GM21390 (cell line): ENCODE measurements at regions not wholly inside any gene's neighbourhood (a gene's known extent, or its start where the extent isn't known, plus 50 kb on each side); places are given as distances from the start of the nearest gene placed in this dataset.
"Not testable (repeated sequence)": the region's sequence is repeated elsewhere in the genome, so short reads cannot be mapped to it uniquely, and the experiment has no call there.

Experiments used
- ATAC-seq: cut with Tn5 transposase; IDR thresholded peaks from one replicate; pipeline ENCODE4 v1.9.1; 2021; ENCODE audit not compliant: unreplicated experiment

DNA sequence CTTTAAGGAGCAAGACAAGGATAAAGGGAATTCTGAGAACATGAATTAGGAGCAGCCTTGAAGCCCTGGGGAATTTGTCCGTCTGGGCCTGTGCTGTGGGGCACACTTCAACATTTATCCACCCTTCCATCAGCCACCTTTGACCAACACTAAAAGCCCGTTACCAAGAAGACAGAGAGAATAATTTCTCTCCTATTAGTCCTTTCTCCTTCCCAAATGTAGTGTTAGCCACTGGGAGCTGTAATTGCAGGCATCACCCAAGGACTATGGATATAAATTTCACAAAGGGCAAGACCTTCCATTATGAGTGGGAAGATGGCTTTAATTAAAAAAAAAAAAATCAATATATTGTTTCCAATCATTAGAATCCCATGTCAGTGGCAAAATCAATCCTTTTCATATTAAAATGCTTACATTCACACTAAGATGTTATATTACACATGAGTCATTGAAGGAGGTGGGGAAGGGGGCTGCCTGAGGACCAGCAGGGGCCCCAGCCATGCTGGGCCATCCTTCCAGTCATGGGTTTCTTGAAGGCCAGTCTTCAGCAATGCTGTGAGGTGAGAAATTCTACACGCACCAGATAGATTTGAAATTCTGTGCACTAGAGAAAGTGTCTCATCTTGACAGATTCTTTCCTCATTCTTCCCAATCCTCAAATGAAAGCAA lies 292.5 kb upstream of the NRP1 start:
- ATAC-seq = no peak

DNA sequence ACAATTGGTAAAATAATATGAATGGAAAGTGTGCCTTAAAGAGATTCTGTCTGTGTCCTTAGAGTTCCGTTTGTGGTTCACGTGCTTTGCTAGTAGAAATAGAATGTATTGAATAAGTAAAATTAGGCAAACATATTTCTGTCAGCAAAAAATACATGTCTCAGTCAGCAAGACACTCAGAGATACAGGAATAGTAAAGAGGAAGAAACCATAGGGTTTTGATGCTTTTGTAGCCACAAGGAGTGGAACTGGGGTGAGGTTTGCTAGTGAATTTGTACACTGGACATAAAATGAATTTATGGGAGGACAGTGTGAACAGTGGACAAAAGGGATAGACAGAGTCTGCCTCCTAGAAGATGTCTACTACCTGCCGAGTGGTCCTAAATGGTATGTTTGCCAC lies 289.2 kb upstream of the NRP1 start:
- ATAC-seq = no peak

DNA sequence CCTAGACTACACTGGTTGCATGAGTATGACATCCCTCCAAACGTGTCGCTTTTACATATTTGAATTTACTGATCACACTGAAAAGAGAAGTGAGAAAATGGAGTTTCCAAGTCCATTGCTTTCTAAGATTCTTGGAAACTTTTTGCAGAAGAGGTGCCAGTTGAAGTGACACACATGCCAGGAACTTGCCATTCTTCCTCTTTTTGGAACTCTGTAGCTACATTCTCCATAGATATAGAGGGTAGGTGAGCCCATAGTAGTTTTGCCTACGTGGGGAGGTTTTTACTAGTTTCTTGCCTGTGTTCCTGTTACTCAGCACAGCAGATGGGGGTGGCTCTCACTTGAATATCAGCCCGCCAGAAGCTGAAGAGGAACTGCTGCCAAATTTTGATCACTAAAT lies 286.6 kb upstream of the NRP1 start:
- ATAC-seq = no peak

DNA sequence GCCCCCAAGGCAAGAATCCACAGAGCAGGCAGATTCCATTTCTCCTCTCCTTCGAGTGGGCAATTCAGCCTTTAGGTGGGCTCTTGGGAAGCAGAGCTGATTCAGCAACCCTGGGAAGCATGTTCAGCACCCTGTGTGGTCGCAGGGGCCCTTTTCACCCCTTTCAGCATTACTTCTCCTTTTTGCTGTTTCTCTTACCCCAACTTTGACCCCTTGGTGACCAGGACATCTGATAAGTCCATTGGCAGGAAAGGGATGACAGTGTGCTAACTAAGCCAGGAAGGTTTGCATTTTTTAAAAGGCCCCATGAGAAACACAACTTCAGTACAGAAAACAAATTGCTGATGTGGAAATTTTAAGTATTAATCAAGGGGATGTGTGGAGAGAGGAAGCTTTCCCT lies 283.7 kb upstream of the NRP1 start:
- ATAC-seq = no peak

DNA sequence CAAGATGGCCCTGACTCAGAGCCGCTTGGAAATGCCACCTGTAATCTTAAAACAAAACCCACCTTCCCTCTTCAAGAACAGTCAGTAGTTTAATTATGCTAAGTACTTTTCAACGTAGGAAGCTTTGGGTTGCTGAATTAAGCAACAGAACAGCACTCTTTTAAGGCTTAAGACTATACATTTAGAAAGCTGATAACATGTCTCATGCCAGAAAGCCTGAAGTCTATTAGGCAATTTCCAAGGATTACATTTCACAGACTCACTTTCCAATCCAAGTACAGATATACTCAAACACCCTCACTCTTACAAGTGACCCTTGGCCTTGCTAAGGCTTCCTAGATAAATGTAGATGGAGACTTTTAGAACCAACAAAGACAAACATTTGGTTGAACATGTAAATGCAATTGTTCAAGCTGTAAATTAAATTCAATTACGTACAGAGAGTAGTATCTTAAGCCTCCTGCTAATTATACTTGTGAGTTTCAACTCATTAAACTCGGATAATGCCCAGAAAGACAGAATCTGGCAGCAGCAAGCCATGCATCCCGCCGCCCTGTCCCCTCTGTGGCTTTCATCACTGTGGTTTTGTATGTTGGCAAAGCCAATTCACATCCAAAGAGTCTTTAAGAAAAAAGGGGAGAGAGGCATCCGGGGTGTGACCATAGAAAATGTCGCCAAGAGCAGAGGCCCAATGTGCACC lies 283.1 kb upstream of the NRP1 start:
- ATAC-seq = no peak

DNA sequence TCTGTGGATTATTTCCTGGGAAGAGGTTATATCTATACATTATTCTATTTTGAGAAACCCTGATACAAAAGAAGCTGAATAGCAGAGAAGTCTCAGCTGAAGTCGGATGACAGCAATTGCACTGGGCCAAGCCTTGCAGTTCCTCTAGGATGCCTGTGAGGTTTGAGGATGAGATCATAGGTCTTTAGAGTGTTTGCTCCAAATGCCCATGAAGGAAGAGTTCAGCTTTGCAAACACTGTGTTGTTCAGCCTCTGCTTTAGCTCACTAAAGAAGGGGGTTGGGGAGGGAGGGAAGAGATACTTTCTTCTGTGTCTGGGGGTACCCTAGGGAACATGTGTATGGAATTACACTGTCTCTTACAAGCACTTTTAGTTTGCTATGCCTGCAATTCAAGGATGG lies 282.5 kb upstream of the NRP1 start:
- no peak for ATAC-seq

DNA sequence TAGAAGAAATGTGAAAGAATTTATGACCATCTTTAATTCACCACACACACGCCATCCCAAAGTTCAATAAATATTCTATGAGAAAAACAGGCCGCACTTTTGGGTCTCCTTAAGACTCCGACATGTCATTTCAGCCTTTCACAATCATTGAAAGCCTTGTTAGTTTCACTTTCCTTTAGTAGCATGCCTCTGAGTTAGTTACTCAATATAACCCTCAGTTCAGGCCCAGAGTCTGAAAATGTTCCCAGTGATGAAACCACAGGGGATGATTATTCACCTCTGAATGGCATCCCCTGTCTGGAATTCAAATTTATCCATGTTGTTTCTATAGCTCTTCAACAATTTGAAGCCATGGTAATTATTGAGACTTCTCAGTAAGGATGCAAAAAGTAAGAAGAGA lies 278.1 kb upstream of the NRP1 start:
- ATAC-seq = peak; percentile 72

DNA sequence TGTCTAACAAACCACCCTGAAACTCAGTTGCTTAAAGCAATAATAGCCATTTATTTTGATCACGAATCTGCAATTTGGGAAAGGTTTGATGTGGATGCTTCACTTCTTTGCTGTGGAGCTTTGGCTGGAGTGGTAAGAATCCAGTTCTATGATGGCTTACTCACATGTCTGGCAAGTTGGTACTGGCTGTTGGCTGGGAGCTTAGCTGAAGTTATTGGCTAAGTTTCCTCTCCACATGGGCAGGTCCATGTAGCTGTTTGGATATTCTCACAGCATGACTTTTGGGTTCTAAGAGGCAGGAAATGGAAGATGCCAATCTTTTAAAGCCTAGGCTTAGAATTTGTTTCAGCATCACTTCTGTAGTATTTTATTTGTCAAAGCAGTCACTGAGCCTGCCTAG lies 277.6 kb upstream of the NRP1 start:
- no peak for ATAC-seq

DNA sequence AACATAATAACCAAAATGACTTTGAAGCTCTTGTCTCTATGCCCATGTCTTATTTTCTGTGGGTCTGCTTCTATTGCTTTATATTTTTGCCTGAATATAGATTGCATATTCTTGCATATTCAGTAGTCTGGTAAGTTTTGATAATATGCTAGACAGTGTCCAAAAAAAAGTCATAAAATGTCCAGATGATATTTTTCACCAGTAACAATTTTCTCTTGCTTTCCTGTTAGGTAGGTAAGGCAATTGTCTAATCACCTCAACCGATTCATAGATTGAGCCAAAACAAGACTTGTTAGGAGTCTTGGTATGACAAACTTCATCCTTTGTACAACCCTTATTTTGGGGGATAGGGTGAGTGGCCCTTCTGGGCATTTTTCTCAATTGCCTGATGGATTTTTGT lies 277.0 kb upstream of the NRP1 start:
- no peak for ATAC-seq

DNA sequence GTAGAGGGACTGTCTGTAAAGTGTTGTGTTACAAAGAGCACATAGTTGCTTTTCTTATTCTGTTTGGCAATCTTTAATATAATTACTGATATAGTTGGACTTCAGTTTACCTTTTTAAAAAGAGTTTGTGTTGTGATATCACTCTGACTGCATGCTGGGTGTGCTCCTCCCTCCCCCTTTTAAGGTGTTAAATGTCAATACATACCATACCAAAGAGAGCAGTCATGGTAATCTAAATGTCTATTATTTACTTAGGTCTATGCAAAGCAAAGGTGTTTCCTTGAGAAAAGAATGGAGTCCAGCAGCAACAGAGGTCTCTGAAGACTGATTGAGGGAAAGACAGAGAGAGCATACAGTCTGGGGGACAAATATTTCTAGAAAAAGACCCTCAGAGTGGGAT lies 275.1 kb upstream of the NRP1 start:
- ATAC-seq = no peak

DNA sequence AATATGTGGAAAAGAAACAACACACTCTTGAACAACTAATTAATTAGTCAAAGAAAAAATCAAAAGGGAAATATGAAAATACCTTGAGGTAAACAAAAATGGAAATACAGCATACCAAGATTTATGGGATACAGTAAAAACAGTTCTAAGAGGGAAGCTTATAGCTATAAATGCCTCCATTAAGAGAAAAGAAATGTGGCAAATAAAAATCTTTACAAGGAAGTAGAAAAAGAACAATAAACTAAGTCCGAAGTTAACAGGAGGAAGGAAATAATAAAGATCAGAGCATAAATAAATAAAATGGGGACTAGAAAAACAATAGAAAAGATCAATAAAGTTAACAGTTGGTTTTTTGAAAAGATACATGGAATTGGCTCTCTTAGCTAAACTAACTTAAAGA lies 267.8 kb upstream of the NRP1 start:
- no peak for ATAC-seq

DNA sequence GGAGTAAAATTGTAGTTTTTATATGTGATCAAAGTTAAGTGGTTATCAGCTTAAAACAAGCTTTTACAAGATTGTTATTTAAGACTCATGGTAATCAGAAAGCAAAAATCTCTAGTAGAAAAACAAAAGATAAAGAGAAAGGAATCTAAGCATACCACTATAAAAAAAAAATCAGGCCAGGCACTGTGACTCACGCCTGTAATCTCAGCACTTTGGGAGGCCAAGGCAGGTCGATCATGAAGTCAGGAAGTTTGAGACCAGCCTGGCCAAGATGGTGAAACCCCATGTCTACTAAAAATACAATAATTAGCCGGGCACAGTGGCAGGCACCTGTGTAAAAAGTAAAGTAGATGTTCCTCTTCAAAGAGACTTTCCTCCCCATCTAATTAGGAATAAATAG lies 265.9 kb upstream of the NRP1 start:
- ATAC-seq = no peak

DNA sequence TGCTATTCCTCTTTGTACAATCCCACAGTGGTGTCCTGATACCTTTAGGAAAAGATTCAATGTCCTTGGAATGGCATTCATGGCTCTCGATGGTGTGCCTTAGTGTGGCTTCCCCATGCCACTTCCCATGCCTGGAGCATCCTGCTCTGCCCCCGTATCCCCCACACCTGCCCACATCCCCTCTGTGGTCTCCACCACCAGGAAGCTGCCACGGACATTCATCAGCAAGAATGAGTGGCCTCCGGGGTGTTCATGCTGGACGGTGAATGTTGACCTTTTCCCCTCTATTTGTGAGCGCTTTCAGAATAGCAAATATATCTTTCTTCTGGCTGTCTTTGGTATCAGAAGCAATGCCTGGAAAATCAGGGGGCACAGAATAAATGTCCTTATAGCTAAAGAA lies 262.0 kb upstream of the NRP1 start:
- ATAC-seq = no peak

DNA sequence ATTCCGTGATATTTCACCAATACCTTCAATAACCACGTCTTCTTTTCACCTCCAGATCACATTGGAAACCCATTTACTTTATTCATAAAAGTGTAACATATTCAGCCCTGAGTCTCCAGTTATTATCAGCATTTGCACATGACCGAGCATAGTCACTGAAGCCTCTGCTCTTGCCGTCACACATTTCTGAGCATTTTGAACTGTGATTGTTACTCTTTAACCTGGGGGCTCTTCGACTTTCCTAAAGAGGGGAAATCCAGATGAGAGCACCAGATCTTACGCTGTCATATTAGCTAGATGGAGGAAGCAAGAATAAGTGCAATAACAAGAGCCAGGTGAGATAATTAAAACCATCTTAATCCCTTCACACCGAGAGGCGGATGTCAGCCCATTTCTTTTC lies 260.0 kb upstream of the NRP1 start:
- ATAC-seq = no peak

DNA sequence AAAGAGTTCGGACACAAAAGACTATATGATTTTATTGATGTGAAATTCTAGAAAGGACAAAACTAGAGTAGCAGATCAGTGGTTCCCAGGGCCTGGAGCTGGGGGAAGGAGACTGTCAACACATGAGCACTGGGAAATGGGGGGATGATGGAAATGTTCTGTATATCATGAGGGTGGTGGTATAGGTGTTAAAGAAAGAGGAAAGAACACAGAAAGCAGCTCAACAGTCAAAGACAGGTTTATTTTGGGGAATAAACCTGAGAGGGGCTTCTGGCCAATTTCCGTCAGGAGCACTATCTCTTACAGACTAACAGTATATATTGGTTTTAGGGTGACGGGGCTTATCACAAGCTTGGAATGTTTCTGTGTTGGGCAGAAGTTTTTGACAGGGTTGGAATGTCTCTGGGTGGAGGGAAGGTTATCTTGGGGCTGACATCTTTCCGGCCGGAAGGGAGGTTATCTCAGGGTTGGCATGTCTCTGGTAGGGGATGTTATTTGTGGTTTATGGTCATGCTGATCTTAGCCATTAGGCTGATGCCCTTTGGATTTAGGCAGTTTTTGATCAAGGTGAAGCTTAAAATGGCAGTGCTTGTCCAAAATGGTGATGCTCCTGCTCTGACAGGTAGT lies 254.6 kb upstream of the NRP1 start:
- ATAC-seq = no peak

DNA sequence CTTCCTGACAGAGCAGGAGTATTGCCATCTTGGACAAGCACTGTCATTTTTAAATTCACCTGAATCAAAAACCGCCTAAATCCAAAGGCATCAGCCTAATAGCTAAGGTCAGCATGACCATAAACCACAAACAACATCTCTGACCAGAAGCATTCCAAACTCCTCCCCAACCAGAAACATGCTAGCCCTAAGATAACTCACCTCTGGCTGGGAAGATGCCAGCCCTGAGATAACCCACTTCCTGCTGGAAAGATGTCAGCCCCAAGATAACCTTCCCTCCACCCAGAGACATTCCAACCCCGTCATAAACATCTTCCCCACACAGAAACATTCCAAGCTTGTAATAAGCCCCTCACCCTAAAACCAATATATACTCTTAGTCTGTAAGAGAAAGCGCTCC lies 250.1 kb upstream of the NRP1 start:
- not testable (repeated sequence) for ATAC-seq

DNA sequence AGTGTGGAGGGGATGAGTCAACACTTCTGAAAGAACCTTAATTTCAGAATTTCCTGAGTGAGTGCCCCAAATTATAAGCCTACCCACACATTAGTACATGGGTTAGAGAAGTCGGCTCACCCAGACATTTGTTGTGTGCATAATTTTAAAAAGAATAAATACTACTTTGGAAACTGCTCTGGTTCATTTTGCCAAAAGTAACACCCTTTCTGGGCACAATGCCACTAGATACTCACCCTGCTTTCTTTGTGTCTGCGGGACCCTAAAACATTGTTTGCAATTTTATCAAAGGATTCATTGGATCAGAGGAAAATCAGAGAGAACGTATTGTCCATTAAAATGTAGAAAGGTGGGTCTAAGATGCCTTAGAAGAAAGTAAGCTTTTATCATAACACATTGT lies 245.5 kb upstream of the NRP1 start:
- ATAC-seq = no peak

DNA sequence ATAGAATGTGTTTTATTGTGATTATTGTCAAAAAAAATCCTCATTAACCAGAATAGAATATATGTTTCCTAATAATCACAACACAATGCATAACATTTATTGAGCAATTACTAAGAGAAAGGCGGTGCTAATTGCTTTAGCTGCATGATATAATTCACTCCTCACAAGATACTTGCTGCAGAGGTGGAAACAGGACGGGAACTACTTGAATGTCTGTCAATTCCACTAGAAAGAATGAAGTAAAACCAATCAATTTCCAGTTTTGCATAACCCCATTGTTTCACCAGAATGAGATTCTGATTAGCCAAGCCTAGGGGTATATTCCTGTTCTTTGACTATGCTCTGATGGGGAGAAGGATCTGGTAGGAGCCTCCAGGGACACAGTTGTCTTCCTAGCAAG lies 239.1 kb upstream of the NRP1 start:
- no peak for ATAC-seq

DNA sequence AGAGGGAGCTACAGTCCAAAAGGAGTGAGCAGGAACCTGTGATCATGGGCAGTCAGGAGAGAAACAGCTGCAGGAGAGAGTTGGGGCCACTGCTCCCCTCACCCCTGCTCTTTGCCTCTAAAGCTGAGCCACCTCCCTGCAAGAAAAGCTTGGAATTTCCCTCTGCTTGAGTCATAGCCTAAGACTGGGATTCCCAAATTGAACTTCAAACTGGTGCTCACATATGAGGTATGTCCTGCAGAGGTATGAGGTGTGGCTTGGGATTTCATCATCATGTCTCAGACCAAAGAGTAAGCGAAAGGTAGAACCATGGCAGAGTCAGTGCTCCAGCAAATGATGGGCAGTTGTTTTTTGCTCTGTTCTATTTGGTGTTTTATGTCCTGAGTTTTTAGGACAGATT lies 237.1 kb upstream of the NRP1 start:
- no peak for ATAC-seq

DNA sequence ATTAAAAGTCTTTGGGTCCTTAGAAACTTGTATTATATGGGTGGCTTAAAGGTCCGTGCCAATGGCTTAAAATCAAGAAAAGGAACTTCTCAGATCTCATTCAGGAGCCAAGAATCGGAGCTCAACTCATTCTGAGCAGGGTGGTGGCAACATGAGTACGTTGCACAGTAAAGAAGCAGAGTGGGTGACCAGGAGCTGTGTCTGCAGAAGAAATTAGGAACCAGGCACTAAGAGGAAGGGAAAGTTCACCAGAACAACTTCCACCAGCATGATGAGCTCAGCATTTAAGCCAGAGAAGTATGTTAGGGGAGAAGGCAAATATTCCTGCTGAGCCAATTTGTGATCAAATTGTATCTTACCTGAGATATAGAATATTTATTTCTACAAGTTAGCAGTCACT lies 236.0 kb upstream of the NRP1 start:
- ATAC-seq = no peak

DNA sequence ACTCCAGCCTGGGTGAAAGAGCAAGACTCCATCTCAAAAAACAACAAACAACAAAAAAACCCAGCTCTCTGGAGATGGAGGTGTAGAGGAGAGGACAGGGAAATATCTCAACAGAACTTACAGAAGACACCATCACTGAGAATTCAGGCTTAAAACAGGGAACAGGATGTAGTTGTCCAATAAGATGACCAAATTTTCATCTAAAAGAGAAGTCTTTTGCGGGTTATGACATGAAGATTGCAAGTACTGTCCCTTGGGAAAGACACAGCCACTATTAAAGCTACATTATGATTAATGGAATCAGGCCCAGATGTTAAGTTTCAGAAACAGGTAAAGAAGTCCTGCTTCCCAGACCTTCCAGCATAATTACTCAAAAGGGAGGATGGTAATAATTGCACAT lies 235.2 kb upstream of the NRP1 start:
- no peak for ATAC-seq

DNA sequence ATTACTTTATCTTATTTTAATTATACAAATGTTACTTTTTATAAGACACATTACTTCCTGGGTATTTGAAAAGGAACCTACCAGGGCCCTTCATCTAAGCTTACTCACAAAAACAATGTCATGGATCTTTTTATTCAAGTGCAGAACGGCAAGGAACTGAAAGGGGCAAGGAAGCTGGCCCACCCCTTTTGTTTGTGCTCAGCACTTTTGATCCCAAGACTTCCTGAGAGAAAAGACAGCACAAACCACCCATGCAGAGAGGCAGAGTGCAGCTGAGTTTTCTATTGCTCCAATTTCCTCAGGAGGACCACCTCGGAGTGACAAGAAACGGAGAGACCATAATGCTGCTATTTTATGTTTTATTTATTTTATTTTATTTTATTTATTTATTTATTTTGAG lies 232.0 kb upstream of the NRP1 start:
- ATAC-seq = no peak

DNA sequence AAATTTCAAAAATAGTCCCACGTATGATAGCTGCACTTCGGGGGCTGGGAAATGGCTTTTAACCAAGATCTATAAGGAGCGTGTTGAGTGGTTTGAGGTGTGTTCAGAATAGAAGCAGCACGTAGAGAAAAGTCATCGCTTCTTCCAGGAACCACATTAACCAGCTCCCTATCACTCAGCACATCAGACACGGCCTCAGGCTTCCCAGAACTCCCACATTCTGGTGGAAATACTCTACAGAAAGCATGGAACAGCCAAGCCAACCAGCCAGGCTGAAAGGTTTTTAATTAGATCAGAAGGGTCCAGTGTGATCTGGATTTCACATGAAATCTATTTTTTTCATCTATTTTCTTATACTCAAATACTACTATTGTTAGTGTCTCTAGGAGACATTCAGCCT lies 231.5 kb upstream of the NRP1 start:
- ATAC-seq = no peak
